H9 (cell line): ENCODE measurements at regions not wholly inside any gene's neighbourhood (a gene's known extent, or its start where the extent isn't known, plus 50 kb on each side); places are given as distances from the start of the nearest gene placed in this dataset.

Experiments
- DNase-seq: peaks from one replicate; pipeline ENCODE4 v3.0.0-alpha.2; 2017
- H2AFZ ChIP-seq: one replicate; pipeline ENCODE4 v1.6.1; 2013; ENCODE audit warnings: mild to moderate bottlenecking, low read length, control low read depth, moderate library complexity
- H2AK5ac ChIP-seq: 2 replicates; pipeline ENCODE4 v1.6.1; 2013; ENCODE audit warnings: low read length, control low read depth, mixed read lengths; ENCODE audit not compliant: insufficient read length
- H2BK120ac ChIP-seq: one replicate; pipeline ENCODE4 v1.6.1; 2013; ENCODE audit warnings: low read depth, mild to moderate bottlenecking, low read length, control low read depth, inconsistent platforms; ENCODE audit not compliant: poor library complexity, severe bottlenecking
- H2BK12ac ChIP-seq: 2 replicates; pipeline ENCODE4 v1.6.1; 2013; ENCODE audit warnings: low read length, control low read depth, mixed read lengths, low read depth; ENCODE audit not compliant: insufficient read length
- H2BK15ac ChIP-seq: 2 replicates; pipeline ENCODE4 v1.6.1; 2013; ENCODE audit warnings: low read depth, low read length, control low read depth
- H2BK20ac ChIP-seq: one replicate; pipeline ENCODE4 v1.6.1; 2013; ENCODE audit warnings: low read depth, mild to moderate bottlenecking, low read length, control low read depth, inconsistent platforms; ENCODE audit not compliant: poor library complexity, severe bottlenecking
- H2BK5ac ChIP-seq: 2 replicates; pipeline ENCODE4 v1.6.1; 2013; ENCODE audit warnings: low read length, control low read depth, mixed read lengths; ENCODE audit not compliant: insufficient read length
- H3K14ac ChIP-seq: 2 replicates; pipeline ENCODE4 v1.6.1; 2013; ENCODE audit warnings: low read length, control low read depth; ENCODE audit not compliant: insufficient read depth
- H3K18ac ChIP-seq: 2 replicates; pipeline ENCODE4 v1.6.1; 2013; ENCODE audit warnings: low read depth, mild to moderate bottlenecking, mixed read lengths, low read length, control low read depth; ENCODE audit not compliant: insufficient read length
- H3K23ac ChIP-seq: 2 replicates; pipeline ENCODE4 v1.6.1; 2013; ENCODE audit warnings: low read length, control low read depth, mixed read lengths, low read depth; ENCODE audit not compliant: insufficient read length
- H3K23me2 ChIP-seq: 2 replicates; pipeline ENCODE4 v1.6.1; 2013; ENCODE audit warnings: low read depth, mild to moderate bottlenecking, mixed read lengths, low read length, control low read depth; ENCODE audit not compliant: insufficient read length, poor library complexity, severe bottlenecking
- H3K27ac ChIP-seq: 2 replicates; pipeline ENCODE4 v1.5.1; 2013; ENCODE audit warnings: low read length, control low read depth, mixed read lengths, low read depth; ENCODE audit not compliant: insufficient read length
- H3K27me3 ChIP-seq: 2 replicates; pipeline ENCODE4 v1.6.1; 2013; ENCODE audit warnings: low read length, control low read depth, inconsistent platforms; ENCODE audit not compliant: insufficient read depth
- H3K4ac ChIP-seq: 2 replicates; pipeline ENCODE4 v1.6.1; 2013; ENCODE audit warnings: low read depth, mild to moderate bottlenecking, control low read depth, inconsistent platforms, low read length, moderate library complexity
- H3K4me1 ChIP-seq: 2 replicates; pipeline ENCODE4 v1.6.1; 2013; ENCODE audit warnings: low read length, control low read depth, inconsistent platforms; ENCODE audit not compliant: insufficient read depth
- H3K4me2 ChIP-seq: 2 replicates; pipeline ENCODE4 v1.6.1; 2013; ENCODE audit warnings: low read length, control low read depth, mixed read lengths; ENCODE audit not compliant: insufficient read length, insufficient read depth
- H3K56ac ChIP-seq: 2 replicates; pipeline ENCODE4 v1.6.1; 2013; ENCODE audit warnings: low read depth, mild to moderate bottlenecking, mixed read lengths, low read length, control low read depth; ENCODE audit not compliant: insufficient read length
- H3K79me1 ChIP-seq: 2 replicates; pipeline ENCODE4 v1.6.1; 2013; ENCODE audit warnings: low read depth, mild to moderate bottlenecking, moderate library complexity, low read length, control low read depth, inconsistent platforms; ENCODE audit not compliant: insufficient read depth, poor library complexity, severe bottlenecking
- H3K79me2 ChIP-seq: 2 replicates; pipeline ENCODE4 v1.6.1; 2013; ENCODE audit warnings: low read length, control low read depth, inconsistent platforms; ENCODE audit not compliant: insufficient read depth
- H3K9ac ChIP-seq: 2 replicates; pipeline ENCODE4 v1.6.1; 2013; ENCODE audit warnings: low read length, control low read depth, mixed read lengths; ENCODE audit not compliant: insufficient read length; ENCODE audit errors: extremely low read depth
- H3K9me3 ChIP-seq: one replicate; pipeline ENCODE4 v1.6.1; 2013; ENCODE audit warnings: low read depth, low read length, inconsistent platforms; ENCODE audit not compliant: control insufficient read depth
- H3T11ph ChIP-seq: one replicate; pipeline ENCODE4 v1.6.1; 2013; ENCODE audit warnings: mild to moderate bottlenecking, low read length, control low read depth, inconsistent platforms
- H4K20me1 ChIP-seq: one replicate; pipeline ENCODE4 v1.6.1; 2013; ENCODE audit not compliant: control insufficient read depth, insufficient read length, insufficient read depth
- H4K5ac ChIP-seq: 2 replicates; pipeline ENCODE4 v1.6.1; 2013; ENCODE audit warnings: low read depth, mild to moderate bottlenecking, mixed read lengths, low read length, control low read depth; ENCODE audit not compliant: insufficient read length
- H4K8ac ChIP-seq: replicated peaks from 2 replicates; pipeline ENCODE4 v1.6.1; 2013; ENCODE audit warnings: low read length, control low read depth, mixed read lengths, low read depth; ENCODE audit not compliant: insufficient read length
- H4K91ac ChIP-seq: 2 replicates; pipeline ENCODE4 v1.6.1; 2013; ENCODE audit warnings: low read depth, mild to moderate bottlenecking, moderate library complexity, mixed read lengths, low read length, control low read depth; ENCODE audit not compliant: insufficient read length
- H3K27ac Mint-ChIP-seq, 3 experiments: 2 replicates in 2 of 3; 3 replicates in 1 of 3; pipeline ENCODE4 v1.8.0; 2020 to 2021; ENCODE audit warnings: mixed read lengths in 3 of 3, mild to moderate bottlenecking in 1 of 3, moderate library complexity in 1 of 3
- H3K27me3 Mint-ChIP-seq: 2 replicates; pipeline ENCODE4 v1.8.0; 2021; ENCODE audit warnings: low read depth, mild to moderate bottlenecking, moderate library complexity, mixed read lengths
- H3K36me3 Mint-ChIP-seq, 3 experiments: 2 replicates in 2 of 3; 3 replicates in 1 of 3; pipeline ENCODE4 v1.8.0; 2020 to 2021; ENCODE audit warnings: low read depth in 3 of 3, mixed read lengths in 3 of 3; ENCODE audit not compliant: insufficient read depth in 1 of 3
- H3K4me1 Mint-ChIP-seq, 2 experiments: 2 replicates each; pipeline ENCODE4 v1.8.0; 2020; ENCODE audit warnings: mixed read lengths in 2 of 2
- H3K4me3 Mint-ChIP-seq, 2 experiments: 2 replicates in 1 of 2; 3 replicates in 1 of 2; pipeline ENCODE4 v1.8.0; 2020 to 2021; ENCODE audit warnings: mild to moderate bottlenecking in 2 of 2, mixed read lengths in 2 of 2, moderate library complexity in 1 of 2
- H3K9me3 Mint-ChIP-seq, 2 experiments: 2 replicates in 1 of 2; 3 replicates in 1 of 2; pipeline ENCODE4 v1.8.0; 2020; ENCODE audit warnings: mild to moderate bottlenecking in 2 of 2, mixed read lengths in 2 of 2, moderate library complexity in 1 of 2
- CTCF ChIP-seq: fragments of 200-600 bp; sonication (generic); conservative IDR thresholded peaks from 3 replicates; pipeline ENCODE4 v1.8.0; 2021; ENCODE audit warnings: antibody characterized with exemption, mild to moderate bottlenecking
- WGBS: extraction: QIAGEN DNeasy Blood & Tissue Kit; methylation state at CpG from one replicate; pipeline ENCODE4 v1.1.7; 2013; ENCODE audit warnings: missing lambda C conversion rate, low lambda C conversion rate, mixed read lengths; ENCODE audit not compliant: insufficient read length; ENCODE audit errors: extremely low coverage; 5-methylcytosine and 5-hydroxymethylcytosine counted together

GRCh38 chr15:98427321-98427720 lies 221.0 kb upstream of the IGF1R start:
- no peaks in the 10 kb centered on the region for H3K4me1 ChIP-seq
- no peak overlapping the region for H3K4ac ChIP-seq
- H2AFZ ChIP-seq, result no peak overlapping the region
- no peak for TF ChIP-seq CTCF
- H3K9ac ChIP-seq, result no peak overlapping the region
- H3K27ac Mint-ChIP-seq, result no peak overlapping the region
- no peak overlapping the region for H2BK5ac ChIP-seq
- H3K56ac ChIP-seq, result no peak overlapping the region
- no peak overlapping the region for H3K14ac ChIP-seq
- no peaks in the 10 kb centered on the region for H3K79me2 ChIP-seq
- H3K9me3 Mint-ChIP-seq, result peaks cover 12 to 13% of the 10 kb centered on the region in 2 experiments
- peak overlapping the region in 1 of 2 experiments; percentile 39; a peak in 1 of 5 replicates for H3K4me3 Mint-ChIP-seq
- peaks cover 9% of the 10 kb centered on the region for H3K27me3 ChIP-seq
- no peak overlapping the region for H4K5ac ChIP-seq
- H3K18ac ChIP-seq, result no peak overlapping the region
- H3K79me1 ChIP-seq, result no peaks in the 10 kb centered on the region
- H4K20me1 ChIP-seq, result no peaks in the 10 kb centered on the region
- no peak overlapping the region for H2BK20ac ChIP-seq
- no peak overlapping the region for H3K27ac ChIP-seq
- no peak overlapping the region for H2BK12ac ChIP-seq
- H2BK15ac ChIP-seq, result no peak overlapping the region
- no peak overlapping the region for H2BK120ac ChIP-seq
- H3K27me3 Mint-ChIP-seq, result peaks cover 93% of the 10 kb centered on the region
- H3K23ac ChIP-seq, result no peak overlapping the region
- H3K4me2 ChIP-seq, result no peak overlapping the region
- no peak overlapping the region for H3T11ph ChIP-seq
- no peak overlapping the region for H2AK5ac ChIP-seq
- WGBS, result no CpG with 5 or more reads among the region's 8 CpGs
- no peak for DNase-seq
- H4K8ac ChIP-seq, result no peak overlapping the region
- no peak overlapping the region for H4K91ac ChIP-seq
- no peaks in the 10 kb centered on the region for H3K9me3 ChIP-seq
- H3K23me2 ChIP-seq, result peaks cover 4% of the 10 kb centered on the region
- peaks cover 0 to under 1% of the 10 kb centered on the region in 2 experiments; a peak in 2 of 4 replicates for H3K4me1 Mint-ChIP-seq
- peaks cover 0 to 10% (median 3%) of the 10 kb centered on the region in 3 experiments; a peak in 5 of 7 replicates for H3K36me3 Mint-ChIP-seq
